ENCODE measurements at regions not wholly inside any gene's neighbourhood (a gene's known extent, or its start where the extent isn't known, plus 50 kb on each side); places are given as distances from the start of the nearest gene placed in this dataset.
"Not testable (repeated sequence)": the region's sequence is repeated elsewhere in the genome, so short reads cannot be mapped to it uniquely, and the experiment has no call there.

GRCh38 chr7:150024550-150025490 is 151.1 kb downstream of the ATP6V0E2 start:
- not testable (repeated sequence) for TF ChIP-seq CTCF (conservative IDR thresholded peaks at IDR 0.05; ENCODE audit: low read length); EZH2phosphoT487 (IDR thresholded peaks at IDR 0.05; ENCODE audit: borderline replicate concordance)
